ENCODE measurements at regions not wholly inside any gene's neighbourhood (a gene's known extent, or its start where the extent isn't known, plus 50 kb on each side); places are given as distances from the start of the nearest gene placed in this dataset.
A peak's percentile ranks its signal among the peaks of the same experiment; 100 is the strongest.

GRCh38 chr17:6179017-6179416 lies 108.8 kb downstream of the WSCD1 start:
- TF ChIP-seq CTCF (IDR thresholded peaks at IDR 0.05; ENCODE audit: extremely low read depth in 1 of 2, insufficient read depth in 1 of 2, low read depth in 1 of 2, low read length in 2 of 2) (no peak), POLR2A (IDR thresholded peaks at IDR 0.05; ENCODE audit: low read depth, low read length) (no peak), MAX (IDR thresholded peaks at IDR 0.05; ENCODE audit: insufficient read depth, insufficient read length) (no peak), MYC (IDR thresholded peaks at IDR 0.05; ENCODE audit: low read depth, low read length) (no peak), JUN (IDR thresholded peaks at IDR 0.05; ENCODE audit: borderline replicate concordance, insufficient read depth, insufficient read length, low read depth) (peak; percentile 53), EZH2 (IDR thresholded peaks at IDR 0.05; ENCODE audit: borderline replicate concordance, low read depth, low read length, severe bottlenecking) (no peak)
